ENCODE measurements at regions not wholly inside any gene's neighbourhood (a gene's known extent, or its start where the extent isn't known, plus 50 kb on each side); places are given as distances from the start of the nearest gene placed in this dataset.
"Not testable (repeated sequence)": the region's sequence is repeated elsewhere in the genome, so short reads cannot be mapped to it uniquely, and the experiment has no call there.

DNA sequence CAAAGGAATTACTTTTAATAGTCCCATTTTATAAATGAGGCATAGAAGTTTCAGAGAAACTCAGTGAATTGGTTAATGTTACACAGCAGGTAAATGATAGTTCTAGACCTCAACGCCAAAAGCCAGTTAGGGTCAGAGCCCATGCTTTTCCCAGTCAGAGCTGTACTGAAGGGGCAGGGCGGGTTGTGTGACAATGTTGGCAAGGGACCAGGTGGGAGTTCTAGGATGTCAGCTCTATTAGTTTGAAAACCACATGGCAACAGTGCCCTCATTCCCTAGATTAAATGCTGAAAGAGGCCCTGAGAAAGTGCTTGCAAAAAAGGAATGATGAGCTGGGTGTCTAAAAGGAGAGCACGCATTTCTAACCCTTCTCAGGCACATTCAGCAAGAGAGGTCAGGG lies 65.4 kb upstream of the EPHB1 start:
- Histone ChIP-seq H3K4me3 (ENCODE audit: low read depth, low read length) (no peak overlapping the region), H3K36me3 (no peaks in the 10 kb centered on the region), H3K27me3 (peaks cover 11% of the 10 kb centered on the region; the same call in 1 of the 2 replicates), H3K9me3 (no peaks in the 10 kb centered on the region), H3K4me1 (no peaks in the 10 kb centered on the region)
- TF ChIP-seq, protein P1, sequence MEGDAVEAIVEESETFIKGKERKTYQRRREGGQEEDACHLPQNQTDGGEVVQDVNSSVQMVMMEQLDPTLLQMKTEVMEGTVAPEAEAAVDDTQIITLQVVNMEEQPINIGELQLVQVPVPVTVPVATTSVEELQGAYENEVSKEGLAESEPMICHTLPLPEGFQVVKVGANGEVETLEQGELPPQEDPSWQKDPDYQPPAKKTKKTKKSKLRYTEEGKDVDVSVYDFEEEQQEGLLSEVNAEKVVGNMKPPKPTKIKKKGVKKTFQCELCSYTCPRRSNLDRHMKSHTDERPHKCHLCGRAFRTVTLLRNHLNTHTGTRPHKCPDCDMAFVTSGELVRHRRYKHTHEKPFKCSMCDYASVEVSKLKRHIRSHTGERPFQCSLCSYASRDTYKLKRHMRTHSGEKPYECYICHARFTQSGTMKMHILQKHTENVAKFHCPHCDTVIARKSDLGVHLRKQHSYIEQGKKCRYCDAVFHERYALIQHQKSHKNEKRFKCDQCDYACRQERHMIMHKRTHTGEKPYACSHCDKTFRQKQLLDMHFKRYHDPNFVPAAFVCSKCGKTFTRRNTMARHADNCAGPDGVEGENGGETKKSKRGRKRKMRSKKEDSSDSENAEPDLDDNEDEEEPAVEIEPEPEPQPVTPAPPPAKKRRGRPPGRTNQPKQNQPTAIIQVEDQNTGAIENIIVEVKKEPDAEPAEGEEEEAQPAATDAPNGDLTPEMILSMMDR (IDR thresholded peaks at IDR 0.05; ENCODE audit: low read depth, low read length), result no peak
- no peak for DNase-seq

- Histone ChIP-seq H3K4me1 (no peaks in the 10 kb centered on the region), H3K9me3 (no peaks in the 10 kb centered on the region), H3K27me3 (0 out of 2 replicates have a peak, but pooled peaks cover 7% of the 10 kb centered on the region), H3K4me3 (ENCODE audit: low read depth, low read length) (no peak overlapping the region), H3K36me3 (no peaks in the 10 kb centered on the region)
- DNase-seq, result no peak
- TF ChIP-seq, protein P1 (IDR thresholded peaks at IDR 0.05; ENCODE audit: low read depth, low read length), result no peak
Measured at GRCh38 chr3:134737516-134737915, 57.5 kb upstream of the EPHB1 start.

- not testable (repeated sequence) for H3K4me1 ChIP-seq
Measured at GRCh38 chr3:134740077-134740476, 55.0 kb upstream of the EPHB1 start.

GRCh38 chr3:134742202-134742601 lies 52.9 kb upstream of the EPHB1 start:
- TF ChIP-seq, protein P1 (IDR thresholded peaks at IDR 0.05; ENCODE audit: low read depth, low read length), result no peak
- no peak overlapping the region for H3K4me3 ChIP-seq (ENCODE audit: low read depth, low read length)
- no peaks in the 10 kb centered on the region for H3K36me3 ChIP-seq
- DNase-seq, result no peak
- peaks cover under 1% of the 10 kb centered on the region; the same call in 1 of the 2 replicates for H3K27me3 ChIP-seq
- H3K9me3 ChIP-seq, result no peaks in the 10 kb centered on the region
- H3K4me1 ChIP-seq, result no peaks in the 10 kb centered on the region

More at GRCh38 chr3:134740077-134740476, 55.0 kb upstream of the EPHB1 start:
- not testable (repeated sequence) for H3K36me3 ChIP-seq; H3K4me3 ChIP-seq (ENCODE audit: low read depth, low read length); H3K9me3 ChIP-seq; DNase-seq; H3K27me3 ChIP-seq

DNA sequence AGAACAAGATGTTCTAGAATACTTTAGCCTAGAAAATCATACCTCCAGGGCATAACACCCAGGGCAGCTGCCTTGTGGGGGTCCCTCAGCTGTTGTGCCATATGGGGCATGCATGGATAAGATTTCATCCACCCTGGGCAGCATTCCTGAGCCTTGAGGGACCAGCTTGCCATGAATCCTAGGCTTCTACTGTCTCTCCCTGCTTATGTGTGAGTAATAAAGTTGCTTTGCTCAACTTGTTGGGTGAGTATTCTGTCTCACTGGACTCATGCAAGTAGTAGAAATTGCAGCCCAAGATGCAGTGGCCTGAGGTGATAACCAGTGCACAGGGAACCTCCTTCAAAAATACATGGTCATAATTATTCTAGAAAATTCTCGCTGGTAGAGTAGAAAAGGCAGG lies 52.1 kb upstream of the EPHB1 start:
- Histone ChIP-seq H3K9me3 (no peaks in the 10 kb centered on the region), H3K4me1 (no peaks in the 10 kb centered on the region), H3K4me3 (ENCODE audit: low read depth, low read length) (no peak overlapping the region), H3K36me3 (no peaks in the 10 kb centered on the region), H3K27me3 (peaks cover 4% of the 10 kb centered on the region; the same call in 1 of the 2 replicates)
- DNase-seq, result no peak
- TF ChIP-seq, protein P1 (IDR thresholded peaks at IDR 0.05; ENCODE audit: low read depth, low read length), result no peak
